Mucosa of rectum (tissue), 2 donors: ENCODE measurements at regions not wholly inside any gene's neighbourhood (a gene's known extent, or its start where the extent isn't known, plus 50 kb on each side); places are given as distances from the start of the nearest gene placed in this dataset.
A peak's percentile ranks its signal among the peaks of the same experiment; 100 is the strongest.

Experiments used
- H3K27ac ChIP-seq, 2 donors: one replicate each; pipeline ENCODE4 v1.7.0; 2013; ENCODE audit warnings: inconsistent platforms in 2 of 2, low read depth in 2 of 2, low read length in 2 of 2
- H3K27me3 ChIP-seq, 2 donors: one replicate each; pipeline ENCODE4 v1.7.0; 2013; ENCODE audit warnings: low read length in 2 of 2; ENCODE audit not compliant: control insufficient read depth in 2 of 2, insufficient read depth in 2 of 2
- H3K36me3 ChIP-seq, 2 donors: one replicate each; pipeline ENCODE4 v1.7.0; 2013; ENCODE audit warnings: low read length in 2 of 2; ENCODE audit not compliant: control insufficient read depth in 2 of 2, insufficient read depth in 2 of 2
- H3K4me1 ChIP-seq, 2 donors: one replicate each; pipeline ENCODE4 v1.7.0; 2013; ENCODE audit warnings: low read length in 2 of 2, mild to moderate bottlenecking in 1 of 2; ENCODE audit not compliant: control insufficient read depth in 2 of 2, insufficient read depth in 2 of 2
- H3K4me3 ChIP-seq, 2 donors: one replicate each; pipeline ENCODE4 v1.7.0; 2013; ENCODE audit warnings: low read length in 2 of 2
- H3K9ac ChIP-seq, 2 donors: one replicate each; pipeline ENCODE4 v1.7.0; 2013; ENCODE audit warnings: low read length in 2 of 2, low read depth in 1 of 2, mild to moderate bottlenecking in 1 of 2
- H3K9me3 ChIP-seq, 2 donors: one replicate each; pipeline ENCODE4 v1.7.0; 2013; ENCODE audit warnings: low read length in 2 of 2; ENCODE audit not compliant: control insufficient read depth in 2 of 2
- donor health status: healthy.
- donor health status: Normal muscosa, but diverticular disease.

DNA sequence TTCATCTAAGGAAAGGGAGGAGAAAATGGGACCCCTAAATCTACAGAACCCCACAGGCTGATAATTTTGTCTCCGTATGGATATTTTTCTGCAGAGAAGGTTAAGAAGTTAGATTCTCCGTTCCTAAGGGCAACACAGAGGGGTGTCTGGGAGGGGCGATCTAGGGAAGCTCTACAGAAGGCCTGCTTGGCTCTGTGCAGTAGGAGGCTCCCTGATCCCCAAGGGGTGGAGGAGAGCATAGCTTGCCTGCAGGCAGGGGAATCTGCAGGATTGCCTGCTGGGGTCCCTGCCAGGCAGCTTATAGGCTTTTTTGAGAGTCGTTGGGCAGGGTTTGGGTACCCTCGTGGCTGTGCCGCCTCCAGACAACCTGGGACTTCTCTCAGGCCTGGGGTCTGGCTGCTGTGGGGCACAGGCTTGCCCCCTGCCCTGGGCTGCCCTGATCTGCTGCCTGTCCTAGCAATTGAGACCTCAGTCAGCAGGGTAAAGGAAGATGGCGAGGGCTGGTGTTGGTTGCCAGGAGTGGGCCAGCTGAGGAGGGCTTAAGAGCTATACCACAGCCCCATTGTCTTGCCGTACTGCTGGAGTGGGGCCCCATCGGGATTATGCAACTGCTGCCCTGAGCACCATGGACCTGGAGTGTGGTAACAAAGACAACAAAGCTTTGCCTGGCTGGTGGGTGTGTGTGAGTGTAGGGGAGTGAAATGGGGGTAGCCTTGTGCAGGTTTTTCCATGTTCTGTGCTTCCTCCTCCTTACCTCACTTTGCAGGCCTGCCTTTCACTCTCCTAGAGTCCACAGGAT is 74.1 kb downstream of the EFNB1 start:
- H3K9me3 ChIP-seq: no peaks in the 10 kb centered on the region
- no peak overlapping the region for H3K4me3 ChIP-seq

GRCh38 chrX:68901519-68901918 is 72.7 kb downstream of the EFNB1 start:
- Histone ChIP-seq H3K27ac (no peak overlapping the region), H3K27me3 (peaks cover 0 to under 1% of the 10 kb centered on the region in 2 donors), H3K9me3 (no peaks in the 10 kb centered on the region), H3K9ac (no peak overlapping the region), H3K4me1 (no peaks in the 10 kb centered on the region), H3K36me3 (no peaks in the 10 kb centered on the region), H3K4me3 (no peak overlapping the region)

More for the DNA sequence above, 74.1 kb downstream of the EFNB1 start:
- no peaks in the 10 kb centered on the region for H3K36me3 ChIP-seq
- H3K27me3 ChIP-seq: peaks cover 0 to 3% of the 10 kb centered on the region in 2 donors
- H3K4me1 ChIP-seq: no peaks in the 10 kb centered on the region
- H3K9ac ChIP-seq: no peak overlapping the region
- H3K27ac ChIP-seq: no peak overlapping the region

GRCh38 chrX:68898598-68898997 is 69.8 kb downstream of the EFNB1 start:
- Histone ChIP-seq H3K27ac (no peak overlapping the region), H3K4me3 (no peak overlapping the region), H3K9me3 (no peaks in the 10 kb centered on the region), H3K27me3 (no peaks in the 10 kb centered on the region), H3K9ac (no peak overlapping the region), H3K4me1 (peaks cover 10 to 14% of the 10 kb centered on the region in 2 donors), H3K36me3 (no peaks in the 10 kb centered on the region)

DNA sequence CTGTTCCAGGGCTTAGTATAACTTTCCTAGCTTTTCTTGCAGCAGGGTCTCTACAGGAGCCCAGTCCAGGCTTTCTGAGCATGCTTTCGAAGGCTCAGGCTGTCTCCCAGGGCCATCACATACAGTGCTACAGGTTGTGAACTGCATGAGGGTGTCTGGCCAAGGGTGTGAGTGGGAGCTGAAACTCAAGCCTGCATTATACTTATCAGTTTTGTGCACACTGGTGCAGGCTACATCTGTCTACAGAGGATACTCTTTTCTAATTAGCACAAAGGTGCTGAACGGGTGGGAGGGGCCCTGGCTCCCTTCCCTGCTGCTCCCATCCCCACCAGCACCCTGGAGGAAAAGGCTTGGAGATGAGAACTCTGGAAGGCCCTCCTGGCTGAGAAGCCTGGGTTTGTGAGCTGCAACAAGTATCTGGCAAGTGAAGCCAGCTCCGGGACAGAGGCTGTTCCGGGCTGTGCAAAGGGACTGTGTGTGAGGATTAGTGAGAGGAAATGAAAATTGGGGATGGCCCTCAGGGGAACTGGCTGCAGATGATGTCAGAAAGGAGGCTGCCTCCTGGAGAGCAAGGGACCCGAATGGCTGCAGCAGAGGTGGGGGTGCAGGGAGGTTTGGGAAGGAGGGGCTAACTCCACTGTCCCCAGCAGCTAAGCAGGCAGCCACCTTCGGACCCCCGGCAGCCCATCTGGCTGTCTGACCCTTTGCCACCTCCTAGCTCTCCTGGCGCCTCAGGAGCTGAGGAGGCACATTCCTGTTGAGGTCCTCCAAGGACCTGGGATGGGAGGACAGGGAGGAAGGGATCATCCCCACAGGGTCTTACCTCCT is 68.5 kb downstream of the EFNB1 start:
- Histone ChIP-seq H3K4me3 (no peak overlapping the region), H3K9me3 (no peaks in the 10 kb centered on the region), H3K27ac (no peak overlapping the region), H3K4me1 (peaks cover 10 to 17% of the 10 kb centered on the region in 2 donors), H3K36me3 (no peaks in the 10 kb centered on the region), H3K27me3 (no peaks in the 10 kb centered on the region), H3K9ac (no peak overlapping the region)

GRCh38 chrX:68896581-68896980 is 67.8 kb downstream of the EFNB1 start:
- H3K27me3 ChIP-seq: no peaks in the 10 kb centered on the region
- no peaks in the 10 kb centered on the region for H3K36me3 ChIP-seq
- H3K9me3 ChIP-seq: no peaks in the 10 kb centered on the region
- H3K9ac ChIP-seq: no peak overlapping the region
- no peak overlapping the region for H3K4me3 ChIP-seq
- H3K27ac ChIP-seq: no peak overlapping the region
- peaks cover 10 to 17% of the 10 kb centered on the region in 2 donors for H3K4me1 ChIP-seq

GRCh38 chrX:68895778-68896177 is 67.0 kb downstream of the EFNB1 start:
- H3K9me3 ChIP-seq: no peaks in the 10 kb centered on the region
- H3K9ac ChIP-seq: peak overlapping the region in 1 of 2 donors; percentile 9
- peak overlapping the region; percentile 85 to 87 for H3K27ac ChIP-seq
- no peak overlapping the region for H3K4me3 ChIP-seq
- H3K4me1 ChIP-seq: peaks cover 10 to 17% of the 10 kb centered on the region in 2 donors
- no peaks in the 10 kb centered on the region for H3K36me3 ChIP-seq
- no peaks in the 10 kb centered on the region for H3K27me3 ChIP-seq

- Histone ChIP-seq H3K27ac (peak overlapping the region; percentile 85 to 87), H3K36me3 (no peaks in the 10 kb centered on the region), H3K4me1 (peaks cover 10 to 17% of the 10 kb centered on the region in 2 donors), H3K27me3 (no peaks in the 10 kb centered on the region), H3K4me3 (no peak overlapping the region), H3K9me3 (no peaks in the 10 kb centered on the region), H3K9ac (peak overlapping the region in 1 of 2 donors; percentile 14)
These were observed 66.5 kb downstream of the EFNB1 start for GRCh38 chrX:68895341-68895755.

DNA sequence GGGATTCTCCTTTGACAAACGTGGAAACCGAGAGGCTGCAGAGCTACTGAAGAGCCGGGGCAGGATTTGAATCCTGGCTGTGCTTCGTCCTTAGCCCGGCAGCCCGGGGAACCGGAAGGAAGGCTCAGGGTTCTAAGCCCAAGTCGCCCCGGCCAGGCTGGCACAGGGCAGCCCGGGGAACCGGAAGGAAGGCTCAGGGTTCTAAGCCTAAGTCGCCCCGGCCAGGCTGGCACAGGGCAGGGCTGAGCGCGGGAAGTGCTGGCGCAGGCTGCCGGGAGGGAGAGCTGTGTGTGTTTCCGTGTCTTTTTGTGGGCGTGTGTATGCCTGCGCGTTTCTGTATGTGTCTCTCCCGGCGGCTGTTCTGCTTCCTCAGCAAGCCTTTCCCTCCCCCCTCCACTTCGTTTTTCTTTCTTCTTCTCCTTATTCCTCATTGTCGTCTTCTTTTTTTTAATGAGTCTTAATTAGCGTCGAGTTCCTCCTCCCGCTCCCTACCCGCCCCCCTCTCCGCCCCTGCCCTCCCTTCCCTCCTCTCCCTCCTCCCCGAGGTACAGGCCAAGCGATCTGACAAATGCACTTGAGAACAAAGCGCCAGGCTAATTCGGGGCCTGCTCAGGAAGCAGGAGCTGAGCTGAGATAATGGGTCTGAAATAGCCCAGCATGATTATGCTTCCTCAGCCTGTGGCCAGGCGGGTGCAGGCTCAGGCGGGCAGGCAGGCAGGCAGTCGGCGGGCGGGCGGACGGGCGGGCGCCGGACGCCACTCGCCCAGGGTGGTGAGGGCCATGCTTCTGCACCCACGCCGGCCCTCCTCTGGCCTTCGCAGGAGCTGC is 65.9 kb downstream of the EFNB1 start:
- H3K27me3 ChIP-seq: no peaks in the 10 kb centered on the region
- H3K9me3 ChIP-seq: no peaks in the 10 kb centered on the region
- H3K9ac ChIP-seq: peak overlapping the region; percentile 32 to 58
- H3K36me3 ChIP-seq: no peaks in the 10 kb centered on the region
- peak overlapping the region; percentile 85 to 87 for H3K27ac ChIP-seq
- H3K4me3 ChIP-seq: peak overlapping the region in 1 of 2 donors; percentile 32
- H3K4me1 ChIP-seq: peaks cover 10 to 17% of the 10 kb centered on the region in 2 donors

GRCh38 chrX:68894142-68894512 is 65.3 kb downstream of the EFNB1 start:
- Histone ChIP-seq H3K9ac (peak overlapping the region; percentile 32 to 58), H3K4me3 (peak overlapping the region in 1 of 2 donors; percentile 32), H3K4me1 (peaks cover 10 to 17% of the 10 kb centered on the region in 2 donors)

More at GRCh38 chrX:68894142-68894512, 65.3 kb downstream of the EFNB1 start:
- H3K27ac ChIP-seq: peak overlapping the region; percentile 85 to 87
- H3K9me3 ChIP-seq: no peaks in the 10 kb centered on the region
- no peaks in the 10 kb centered on the region for H3K36me3 ChIP-seq
- no peaks in the 10 kb centered on the region for H3K27me3 ChIP-seq
